ENCODE measurements at regions not wholly inside any gene's neighbourhood (a gene's known extent, or its start where the extent isn't known, plus 50 kb on each side); places are given as distances from the start of the nearest gene placed in this dataset.
A peak's percentile ranks its signal among the peaks of the same experiment; 100 is the strongest.

DNA sequence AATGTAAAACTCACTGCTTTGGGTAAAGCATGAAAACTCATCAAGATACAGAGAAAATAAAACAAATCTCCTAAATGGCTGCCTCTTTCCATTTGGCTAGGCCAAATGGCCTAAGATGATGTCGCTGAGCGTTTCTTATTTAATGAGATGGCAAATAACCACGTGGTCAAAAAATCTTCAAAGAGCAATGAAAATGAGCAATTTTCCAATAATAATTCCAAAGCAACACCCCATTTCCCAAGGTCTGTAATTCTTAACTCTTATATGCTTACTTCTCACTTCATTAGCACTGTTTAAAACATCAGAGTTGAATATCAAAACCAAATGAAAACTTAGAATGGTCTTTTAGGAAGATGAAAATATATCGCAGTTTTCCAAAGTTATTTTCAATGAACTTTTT, 222.3 kb upstream of the MID1 start:
- TF ChIP-seq, protein P1, sequence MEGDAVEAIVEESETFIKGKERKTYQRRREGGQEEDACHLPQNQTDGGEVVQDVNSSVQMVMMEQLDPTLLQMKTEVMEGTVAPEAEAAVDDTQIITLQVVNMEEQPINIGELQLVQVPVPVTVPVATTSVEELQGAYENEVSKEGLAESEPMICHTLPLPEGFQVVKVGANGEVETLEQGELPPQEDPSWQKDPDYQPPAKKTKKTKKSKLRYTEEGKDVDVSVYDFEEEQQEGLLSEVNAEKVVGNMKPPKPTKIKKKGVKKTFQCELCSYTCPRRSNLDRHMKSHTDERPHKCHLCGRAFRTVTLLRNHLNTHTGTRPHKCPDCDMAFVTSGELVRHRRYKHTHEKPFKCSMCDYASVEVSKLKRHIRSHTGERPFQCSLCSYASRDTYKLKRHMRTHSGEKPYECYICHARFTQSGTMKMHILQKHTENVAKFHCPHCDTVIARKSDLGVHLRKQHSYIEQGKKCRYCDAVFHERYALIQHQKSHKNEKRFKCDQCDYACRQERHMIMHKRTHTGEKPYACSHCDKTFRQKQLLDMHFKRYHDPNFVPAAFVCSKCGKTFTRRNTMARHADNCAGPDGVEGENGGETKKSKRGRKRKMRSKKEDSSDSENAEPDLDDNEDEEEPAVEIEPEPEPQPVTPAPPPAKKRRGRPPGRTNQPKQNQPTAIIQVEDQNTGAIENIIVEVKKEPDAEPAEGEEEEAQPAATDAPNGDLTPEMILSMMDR (IDR thresholded peaks at IDR 0.05), result no peak
- FAIRE-seq (no peak), ATAC-seq (no peak), DNase-seq (no peak)
- H3K4me1 ChIP-seq, result no peaks in the 10 kb centered on the region
- 76 to 83% methylated on average over 4 of the region's 4 CpGs for WGBS, 2 donors
- intact Hi-C loops (cut with DNase I), result no loop called here
- H3K27ac ChIP-seq, result no peak overlapping the region
- peaks cover 0 to 7% (median 1%) of the 10 kb centered on the region in 4 donors for H3K27me3 ChIP-seq
- H3K9me3 ChIP-seq, result no peaks in the 10 kb centered on the region
- H3K36me3 ChIP-seq, result no peaks in the 10 kb centered on the region
- no peak overlapping the region for H3K4me3 ChIP-seq

GRCh38 chrX:10847333-10847732, 226.9 kb upstream of the MID1 start:
- no peaks in the 10 kb centered on the region for H3K9me3 ChIP-seq
- no peaks in the 10 kb centered on the region for H3K36me3 ChIP-seq
- H3K27me3 ChIP-seq, result peaks cover 0 to 2% (median 0%) of the 10 kb centered on the region in 4 donors
- H3K4me1 ChIP-seq, result no peaks in the 10 kb centered on the region
- TF ChIP-seq, protein P1 (IDR thresholded peaks at IDR 0.05), result no peak
- no peak for ATAC-seq
- no peak for FAIRE-seq
- intact Hi-C loops (cut with DNase I), result no loop called here
- DNase-seq, result no peak
- H3K27ac ChIP-seq, result no peak overlapping the region
- H3K4me3 ChIP-seq, result no peak overlapping the region

- intact Hi-C loops (cut with DNase I), result no loop called here
- H3K27me3 ChIP-seq, result no peaks in the 10 kb centered on the region
- H3K36me3 ChIP-seq, result no peaks in the 10 kb centered on the region
- H3K4me1 ChIP-seq, result no peaks in the 10 kb centered on the region
- TF ChIP-seq, protein P1 (IDR thresholded peaks at IDR 0.05), result no peak
- H3K9me3 ChIP-seq, result no peaks in the 10 kb centered on the region
- DNase-seq (no peak), FAIRE-seq (no peak), ATAC-seq (no peak)
- H3K4me3 ChIP-seq, result no peak overlapping the region
- no peak overlapping the region for H3K27ac ChIP-seq
These were observed 231.4 kb upstream of the MID1 start for GRCh38 chrX:10851809-10852208.

DNA sequence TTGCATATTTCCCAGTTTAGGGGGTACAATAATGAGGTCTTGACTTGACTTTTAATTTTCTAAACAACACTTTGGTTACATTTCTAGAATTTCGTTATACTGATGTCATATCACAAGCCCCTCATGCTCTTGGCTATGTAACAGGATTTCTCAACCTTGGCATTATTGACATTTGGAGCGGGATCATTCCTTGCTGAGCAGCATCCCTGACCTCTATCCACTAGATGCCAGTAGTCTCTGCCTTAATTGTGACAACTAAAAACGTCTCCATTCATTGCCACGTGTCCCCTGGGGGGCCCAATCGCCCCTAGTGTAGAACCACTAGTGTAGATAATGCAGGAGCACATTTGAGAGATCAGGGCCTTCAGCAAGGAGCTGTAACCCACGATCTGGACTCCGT, 234.2 kb upstream of the MID1 start:
- Histone ChIP-seq H3K4me3 (no peak overlapping the region), H3K36me3 (no peaks in the 10 kb centered on the region), H3K27me3 (no peaks in the 10 kb centered on the region), H3K4me1 (no peaks in the 10 kb centered on the region), H3K27ac (no peak overlapping the region), H3K9me3 (no peaks in the 10 kb centered on the region)
- FAIRE-seq, result no peak
- ATAC-seq, result no peak
- DNase-seq, result no peak
- intact Hi-C loops (cut with DNase I), result no loop called here
- WGBS, 2 donors, result 20 to 38% methylated on average over 7 of the region's 7 CpGs
- TF ChIP-seq, protein P1 (IDR thresholded peaks at IDR 0.05), result no peak

GRCh38 chrX:10855845-10856244, 235.5 kb upstream of the MID1 start:
- no peaks in the 10 kb centered on the region for H3K9me3 ChIP-seq
- WGBS, 2 donors, result 29 to 34% methylated on average over 2 of the region's 2 CpGs
- H3K4me1 ChIP-seq, result no peaks in the 10 kb centered on the region
- TF ChIP-seq, protein P1 (IDR thresholded peaks at IDR 0.05), result no peak
- H3K27ac ChIP-seq, result no peak overlapping the region
- FAIRE-seq (peak; percentile 54), DNase-seq (no peak), ATAC-seq (no peak)
- no peak overlapping the region for H3K4me3 ChIP-seq
- intact Hi-C loops (cut with DNase I), result no loop called here
- no peaks in the 10 kb centered on the region for H3K36me3 ChIP-seq
- no peaks in the 10 kb centered on the region for H3K27me3 ChIP-seq
